A549 (cell line): ENCODE measurements at regions not wholly inside any gene's neighbourhood (a gene's known extent, or its start where the extent isn't known, plus 50 kb on each side); places are given as distances from the start of the nearest gene placed in this dataset.

ENCODE experiments used
- CHD2 ChIP-seq: fragments of 150-350 bp; IDR thresholded peaks from 2 replicates; pipeline ENCODE4 v1.6.1; 2014; ENCODE audit warnings: low read length; ENCODE audit not compliant: partially characterized antibody
- CTCF ChIP-seq: fragments of >200 bp; sonication (Bioruptor Twin); formaldehyde crosslinking; IDR thresholded peaks from 3 replicates; pipeline ENCODE4 v1.5.1; 2016
- ESRRA ChIP-seq: fragments of 150-350 bp; IDR thresholded peaks from 2 replicates; pipeline ENCODE4 v1.6.1; 2014; ENCODE audit warnings: mild to moderate bottlenecking, low read length, borderline replicate concordance
- HDAC2 ChIP-seq: fragments of 200-600 bp; sonication (generic); IDR thresholded peaks from 2 replicates; pipeline ENCODE4 v1.6.1; 2016
- HOXA7 ChIP-seq: fragments of 250-450 bp; sonication (Bioruptor Pico); IDR thresholded peaks from 2 replicates; pipeline ENCODE4 v1.5.0; 2020; ENCODE audit warnings: mild to moderate bottlenecking, moderate library complexity
- MAZ ChIP-seq: fragments of 150-350 bp; IDR thresholded peaks from 2 replicates; pipeline ENCODE4 v1.6.1; 2014; ENCODE audit warnings: antibody characterized with exemption, low read depth, low read length, borderline replicate concordance
- POLR2A ChIP-seq: IDR thresholded peaks from 2 replicates; pipeline ENCODE4 v1.6.1; 2012; ENCODE audit warnings: mild to moderate bottlenecking, low read length
- RAD21 ChIP-seq, 2 experiments: fragments of >200 bp in 1 of 2; sonication (Bioruptor Twin) in 1 of 2; formaldehyde crosslinking in 1 of 2; IDR thresholded peaks in 1 of 2; conservative IDR thresholded peaks in 1 of 2; 2 replicates in 1 of 2; 3 replicates in 1 of 2; pipeline ENCODE4 v1.6.1; 2012 to 2018; ENCODE audit warnings: inconsistent platforms in 1 of 2
- RFX5 ChIP-seq: fragments of 450-650 bp; IDR thresholded peaks from 2 replicates; pipeline ENCODE4 v1.7.1; 2014; ENCODE audit warnings: antibody characterized with exemption, mild to moderate bottlenecking, moderate library complexity
- SMC3 ChIP-seq: fragments of >200 bp; sonication (Bioruptor Twin); formaldehyde crosslinking; IDR thresholded peaks from 3 replicates; pipeline ENCODE4 v1.6.1; 2018; ENCODE audit warnings: inconsistent platforms
- TF ChIP-seq, protein P1 (sequence below): fragments of 250-450 bp; sonication (Bioruptor Pico); IDR thresholded peaks from 2 replicates; pipeline ENCODE4 v1.5.0; 2021; ENCODE audit warnings: mild to moderate bottlenecking, moderate library complexity, borderline replicate concordance
- TF ChIP-seq, protein P2 (sequence below): fragments of 200-600 bp; sonication (generic); IDR thresholded peaks from 2 replicates; pipeline ENCODE4 v1.6.1; 2016; ENCODE audit warnings: antibody characterized with exemption, mild to moderate bottlenecking, moderate library complexity

GRCh38 chr5:148747536-148747906 is 78.9 kb upstream of the ADRB2 start:
- no peak for TF ChIP-seq CTCF
- TF ChIP-seq CHD2 = no peak
- TF ChIP-seq HDAC2 = no peak
- no peak for TF ChIP-seq MAZ
- no peak for TF ChIP-seq RFX5
- no peak for TF ChIP-seq POLR2A
- TF ChIP-seq, protein P1, sequence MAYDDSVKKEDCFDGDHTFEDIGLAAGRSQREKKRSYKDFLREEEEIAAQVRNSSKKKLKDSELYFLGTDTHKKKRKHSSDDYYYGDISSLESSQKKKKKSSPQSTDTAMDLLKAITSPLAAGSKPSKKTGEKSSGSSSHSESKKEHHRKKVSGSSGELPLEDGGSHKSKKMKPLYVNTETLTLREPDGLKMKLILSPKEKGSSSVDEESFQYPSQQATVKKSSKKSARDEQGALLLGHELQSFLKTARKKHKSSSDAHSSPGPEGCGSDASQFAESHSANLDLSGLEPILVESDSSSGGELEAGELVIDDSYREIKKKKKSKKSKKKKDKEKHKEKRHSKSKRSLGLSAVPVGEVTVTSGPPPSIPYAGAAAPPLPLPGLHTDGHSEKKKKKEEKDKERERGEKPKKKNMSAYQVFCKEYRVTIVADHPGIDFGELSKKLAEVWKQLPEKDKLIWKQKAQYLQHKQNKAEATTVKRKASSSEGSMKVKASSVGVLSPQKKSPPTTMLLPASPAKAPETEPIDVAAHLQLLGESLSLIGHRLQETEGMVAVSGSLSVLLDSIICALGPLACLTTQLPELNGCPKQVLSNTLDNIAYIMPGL = no peak
- TF ChIP-seq, protein P2, sequence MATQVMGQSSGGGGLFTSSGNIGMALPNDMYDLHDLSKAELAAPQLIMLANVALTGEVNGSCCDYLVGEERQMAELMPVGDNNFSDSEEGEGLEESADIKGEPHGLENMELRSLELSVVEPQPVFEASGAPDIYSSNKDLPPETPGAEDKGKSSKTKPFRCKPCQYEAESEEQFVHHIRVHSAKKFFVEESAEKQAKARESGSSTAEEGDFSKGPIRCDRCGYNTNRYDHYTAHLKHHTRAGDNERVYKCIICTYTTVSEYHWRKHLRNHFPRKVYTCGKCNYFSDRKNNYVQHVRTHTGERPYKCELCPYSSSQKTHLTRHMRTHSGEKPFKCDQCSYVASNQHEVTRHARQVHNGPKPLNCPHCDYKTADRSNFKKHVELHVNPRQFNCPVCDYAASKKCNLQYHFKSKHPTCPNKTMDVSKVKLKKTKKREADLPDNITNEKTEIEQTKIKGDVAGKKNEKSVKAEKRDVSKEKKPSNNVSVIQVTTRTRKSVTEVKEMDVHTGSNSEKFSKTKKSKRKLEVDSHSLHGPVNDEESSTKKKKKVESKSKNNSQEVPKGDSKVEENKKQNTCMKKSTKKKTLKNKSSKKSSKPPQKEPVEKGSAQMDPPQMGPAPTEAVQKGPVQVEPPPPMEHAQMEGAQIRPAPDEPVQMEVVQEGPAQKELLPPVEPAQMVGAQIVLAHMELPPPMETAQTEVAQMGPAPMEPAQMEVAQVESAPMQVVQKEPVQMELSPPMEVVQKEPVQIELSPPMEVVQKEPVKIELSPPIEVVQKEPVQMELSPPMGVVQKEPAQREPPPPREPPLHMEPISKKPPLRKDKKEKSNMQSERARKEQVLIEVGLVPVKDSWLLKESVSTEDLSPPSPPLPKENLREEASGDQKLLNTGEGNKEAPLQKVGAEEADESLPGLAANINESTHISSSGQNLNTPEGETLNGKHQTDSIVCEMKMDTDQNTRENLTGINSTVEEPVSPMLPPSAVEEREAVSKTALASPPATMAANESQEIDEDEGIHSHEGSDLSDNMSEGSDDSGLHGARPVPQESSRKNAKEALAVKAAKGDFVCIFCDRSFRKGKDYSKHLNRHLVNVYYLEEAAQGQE = no peak
- no peak for TF ChIP-seq HOXA7 (CRISPR knock-in tag)
- no peak for TF ChIP-seq ESRRA
- no peak for TF ChIP-seq RAD21 (conservative IDR thresholded peaks at IDR 0.05 in 1 of 2, IDR thresholded peaks at IDR 0.05 in 1 of 2)
- TF ChIP-seq SMC3 = no peak
